Fibroblast of lung (primary cell): ENCODE measurements at regions not wholly inside any gene's neighbourhood (a gene's known extent, or its start where the extent isn't known, plus 50 kb on each side); places are given as distances from the start of the nearest gene placed in this dataset.

ENCODE experiments used
- CTCF ChIP-seq, 2 donors: IDR thresholded peaks in 1 of 2; conservative IDR thresholded peaks in 1 of 2; 1 replicate in 1 of 2; 2 replicates in 1 of 2; pipeline ENCODE4 v1.5.1; 2011 to 2012; ENCODE audit warnings: low read length in 2 of 2, control low read depth in 1 of 2, inconsistent platforms in 1 of 2, low read depth in 1 of 2, mild to moderate bottlenecking in 1 of 2
- EZH2 ChIP-seq: IDR thresholded peaks from 2 replicates; pipeline ENCODE4 v1.5.1; 2012; ENCODE audit warnings: low read length, control low read depth, mild to moderate bottlenecking; ENCODE audit errors: missing control alignments

- TF ChIP-seq CTCF (conservative IDR thresholded peaks at IDR 0.05 in 1 of 2, IDR thresholded peaks at IDR 0.05 in 1 of 2; ENCODE audit: low read depth in 1 of 2, low read length in 2 of 2) (no peak), EZH2 (no peak)
Observed at GRCh38 chrX:42189576-42189975, 266.2 kb upstream of the CASK start.
